ENCODE measurements at regions not wholly inside any gene's neighbourhood (a gene's known extent, or its start where the extent isn't known, plus 50 kb on each side); places are given as distances from the start of the nearest gene placed in this dataset.

DNA sequence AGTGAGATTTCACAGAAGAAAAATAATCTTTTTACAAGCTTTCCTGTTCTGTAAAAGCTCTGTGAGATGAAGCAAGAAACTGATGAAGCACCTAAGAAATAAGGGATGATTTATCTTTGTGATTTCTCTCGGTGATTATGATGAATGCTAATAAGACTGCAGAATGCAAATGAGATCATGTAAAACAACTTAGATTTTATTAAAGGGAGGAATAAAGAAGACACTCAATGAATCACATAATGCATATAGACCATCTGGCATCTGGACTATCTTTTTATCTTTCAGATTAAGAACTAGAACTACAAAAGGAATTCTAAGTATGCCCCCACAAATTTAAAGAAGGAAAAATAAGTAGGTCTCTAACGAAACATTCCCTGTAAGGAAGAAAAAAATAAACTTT is 361.5 kb upstream of the OPRM1 start:
- POLR2A ChIA-PET, result no interaction called here
- no peaks in the 10 kb centered on the region for H4K20me1 ChIP-seq (ENCODE audit: control insufficient read depth, insufficient read depth, low read length, poor library complexity, severe bottlenecking)
- H3K36me3 ChIP-seq (replicated peaks in 1 of 2; ENCODE audit: control extremely low read depth in 1 of 2, control insufficient read depth in 1 of 2, extremely low read depth in 1 of 2, insufficient read depth in 2 of 2, low read length in 1 of 2), result no peaks in the 10 kb centered on the region
- H3K9ac ChIP-seq (ENCODE audit: low read length), result no peak overlapping the region
- no peaks in the 10 kb centered on the region for H3K4me1 ChIP-seq (ENCODE audit: control insufficient read depth in 2 of 2, insufficient read depth in 2 of 2, low read length in 2 of 2)
- intact Hi-C loops (cut with micrococcal nuclease), result no loop called here
- no peaks in the 10 kb centered on the region for H3K4me1 Mint-ChIP-seq
- no peak overlapping the region for H3K4me3 ChIP-seq (ENCODE audit: control extremely low read depth in 1 of 5, extremely low read depth in 1 of 5, insufficient read depth in 1 of 5, low read depth in 2 of 5, low read length in 4 of 5)
- no peak overlapping the region for H2AFZ ChIP-seq (ENCODE audit: insufficient read depth, low read depth, low read length, poor library complexity, severe bottlenecking)
- no peaks in the 10 kb centered on the region for H3K9me3 Mint-ChIP-seq (ENCODE audit: insufficient read depth)
- H3K9me3 ChIP-seq (ENCODE audit: control extremely low read depth in 1 of 3, control insufficient read depth in 2 of 3, insufficient read depth in 1 of 3, low read length in 2 of 3), result no peaks in the 10 kb centered on the region
- no peaks in the 10 kb centered on the region for H3K79me2 ChIP-seq (ENCODE audit: control insufficient read depth, insufficient read depth, low read length)
- DNase-seq (no peak), ATAC-seq (ENCODE audit: low read depth) (no peak)
- no peak overlapping the region for H3K27ac Mint-ChIP-seq
- H3K4me3 Mint-ChIP-seq, result no peak overlapping the region
- no CpG with 5 or more reads among the region's 2 CpGs for WGBS (ENCODE audit: insufficient coverage)
- no peaks in the 10 kb centered on the region for H3K27me3 ChIP-seq (replicated peaks in 1 of 4; ENCODE audit: control extremely low read depth in 1 of 4, control insufficient read depth in 3 of 4, insufficient read depth in 4 of 4, low read length in 3 of 4)
- no peak overlapping the region for H3K27ac ChIP-seq (ENCODE audit: low read length in 2 of 2)
- H3K27me3 Mint-ChIP-seq, result no peaks in the 10 kb centered on the region
- TF ChIP-seq, protein P1, sequence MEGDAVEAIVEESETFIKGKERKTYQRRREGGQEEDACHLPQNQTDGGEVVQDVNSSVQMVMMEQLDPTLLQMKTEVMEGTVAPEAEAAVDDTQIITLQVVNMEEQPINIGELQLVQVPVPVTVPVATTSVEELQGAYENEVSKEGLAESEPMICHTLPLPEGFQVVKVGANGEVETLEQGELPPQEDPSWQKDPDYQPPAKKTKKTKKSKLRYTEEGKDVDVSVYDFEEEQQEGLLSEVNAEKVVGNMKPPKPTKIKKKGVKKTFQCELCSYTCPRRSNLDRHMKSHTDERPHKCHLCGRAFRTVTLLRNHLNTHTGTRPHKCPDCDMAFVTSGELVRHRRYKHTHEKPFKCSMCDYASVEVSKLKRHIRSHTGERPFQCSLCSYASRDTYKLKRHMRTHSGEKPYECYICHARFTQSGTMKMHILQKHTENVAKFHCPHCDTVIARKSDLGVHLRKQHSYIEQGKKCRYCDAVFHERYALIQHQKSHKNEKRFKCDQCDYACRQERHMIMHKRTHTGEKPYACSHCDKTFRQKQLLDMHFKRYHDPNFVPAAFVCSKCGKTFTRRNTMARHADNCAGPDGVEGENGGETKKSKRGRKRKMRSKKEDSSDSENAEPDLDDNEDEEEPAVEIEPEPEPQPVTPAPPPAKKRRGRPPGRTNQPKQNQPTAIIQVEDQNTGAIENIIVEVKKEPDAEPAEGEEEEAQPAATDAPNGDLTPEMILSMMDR (IDR thresholded peaks at IDR 0.05), result no peak
- no peak for TF ChIP-seq EZH2 (IDR thresholded peaks at IDR 0.05; ENCODE audit: borderline replicate concordance, insufficient read depth, low read depth, low read length, poor library complexity, severe bottlenecking)
- CTCF ChIA-PET, result no interaction called here
- no peak overlapping the region for H3K4me2 ChIP-seq (replicated peaks; ENCODE audit: low read depth, low read length, poor library complexity, severe bottlenecking)

DNA sequence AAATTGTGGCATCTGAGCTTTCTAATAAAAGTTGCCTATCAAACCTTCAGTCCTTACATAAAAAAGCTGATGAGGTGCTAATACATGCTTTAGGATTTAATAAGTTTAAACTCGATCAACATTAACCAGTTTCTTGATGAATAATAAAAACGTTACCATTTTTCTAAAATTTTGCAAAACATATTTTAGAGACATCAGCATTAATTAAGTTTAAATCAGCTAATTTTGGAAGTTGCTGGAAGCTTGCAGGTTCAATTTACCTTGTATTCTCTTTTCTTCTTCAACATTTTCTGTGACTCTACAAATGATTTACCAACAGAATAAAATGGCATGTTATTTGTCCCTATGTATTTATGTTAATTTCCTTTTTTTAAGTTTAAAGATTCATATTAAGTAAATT is 365.3 kb upstream of the OPRM1 start:
- Histone ChIP-seq H3K9ac (ENCODE audit: low read length) (no peak overlapping the region), H2AFZ (ENCODE audit: insufficient read depth, low read depth, low read length, poor library complexity, severe bottlenecking) (no peak overlapping the region), H3K4me1 (ENCODE audit: control insufficient read depth in 2 of 2, insufficient read depth in 2 of 2, low read length in 2 of 2) (no peaks in the 10 kb centered on the region), H3K36me3 (replicated peaks in 1 of 2; ENCODE audit: control extremely low read depth in 1 of 2, control insufficient read depth in 1 of 2, extremely low read depth in 1 of 2, insufficient read depth in 2 of 2, low read length in 1 of 2) (no peaks in the 10 kb centered on the region), H3K4me2 (replicated peaks; ENCODE audit: low read depth, low read length, poor library complexity, severe bottlenecking) (no peak overlapping the region), H4K20me1 (ENCODE audit: control insufficient read depth, insufficient read depth, low read length, poor library complexity, severe bottlenecking) (no peaks in the 10 kb centered on the region), H3K9me3 (ENCODE audit: control extremely low read depth in 1 of 3, control insufficient read depth in 2 of 3, insufficient read depth in 1 of 3, low read length in 2 of 3) (no peaks in the 10 kb centered on the region), H3K27ac (ENCODE audit: low read length in 2 of 2) (no peak overlapping the region), H3K79me2 (ENCODE audit: control insufficient read depth, insufficient read depth, low read length) (no peaks in the 10 kb centered on the region), H3K4me3 (ENCODE audit: control extremely low read depth in 1 of 5, extremely low read depth in 1 of 5, insufficient read depth in 1 of 5, low read depth in 2 of 5, low read length in 4 of 5) (no peak overlapping the region), H3K27me3 (replicated peaks in 1 of 4; ENCODE audit: control extremely low read depth in 1 of 4, control insufficient read depth in 3 of 4, insufficient read depth in 4 of 4, low read length in 3 of 4) (no peaks in the 10 kb centered on the region)
- no peak overlapping the region for H3K27ac Mint-ChIP-seq
- intact Hi-C loops (cut with micrococcal nuclease), result no loop called here
- no peak overlapping the region for H3K4me3 Mint-ChIP-seq
- ChIA-PET POLR2A (no interaction called here), CTCF (no interaction called here)
- DNase-seq (no peak), ATAC-seq (ENCODE audit: low read depth) (no peak)
- no peaks in the 10 kb centered on the region for H3K4me1 Mint-ChIP-seq
- no CpG with 5 or more reads among the region's 2 CpGs for WGBS (ENCODE audit: insufficient coverage)
- H3K27me3 Mint-ChIP-seq, result no peaks in the 10 kb centered on the region
- TF ChIP-seq, protein P1 (IDR thresholded peaks at IDR 0.05), result no peak
- no peak for TF ChIP-seq EZH2 (IDR thresholded peaks at IDR 0.05; ENCODE audit: borderline replicate concordance, insufficient read depth, low read depth, low read length, poor library complexity, severe bottlenecking)
- H3K9me3 Mint-ChIP-seq (ENCODE audit: insufficient read depth), result no peaks in the 10 kb centered on the region
